ENCODE measurements at regions not wholly inside any gene's neighbourhood (a gene's known extent, or its start where the extent isn't known, plus 50 kb on each side); places are given as distances from the start of the nearest gene placed in this dataset.
"Not testable (repeated sequence)": the region's sequence is repeated elsewhere in the genome, so short reads cannot be mapped to it uniquely, and the experiment has no call there.

- no peak for DNase-seq (ENCODE audit: low read depth in 4 of 4, low spot score in 2 of 4)
These were observed 128.8 kb downstream of the SLC24A2 start for GRCh38 chr9:19660019-19660418.

- DNase-seq (ENCODE audit: low read depth in 4 of 4, low spot score in 2 of 4) = no peak
These were observed 132.1 kb downstream of the SLC24A2 start for GRCh38 chr9:19656704-19657103.

- DNase-seq (ENCODE audit: low read depth in 4 of 4, low spot score in 2 of 4) = no peak
These were observed 137.2 kb downstream of the SLC24A2 start for GRCh38 chr9:19651681-19652080.

DNA sequence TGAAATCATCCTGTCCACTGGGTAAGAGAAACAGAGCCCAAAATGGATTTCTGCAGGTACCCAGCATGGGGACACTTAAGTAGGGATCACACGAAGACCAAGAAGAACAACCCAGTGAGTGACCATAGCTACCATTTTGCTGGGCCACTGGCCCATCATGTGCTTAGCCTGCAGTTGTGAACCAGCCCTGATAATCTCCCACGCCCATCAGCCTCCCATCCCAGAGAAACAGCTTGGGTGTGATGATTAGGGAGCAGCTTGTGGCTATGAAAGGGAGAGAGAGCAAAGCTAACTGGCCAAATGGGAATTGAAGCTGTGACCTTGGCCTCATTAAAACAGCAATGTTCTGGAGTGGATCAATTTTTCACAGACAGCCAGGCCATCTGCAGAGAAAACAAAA is 138.5 kb downstream of the SLC24A2 start:
- DNase-seq (ENCODE audit: low read depth in 4 of 4, low spot score in 2 of 4) = no peak

GRCh38 chr9:19649336-19650041 is 139.3 kb downstream of the SLC24A2 start:
- no peak for DNase-seq (ENCODE audit: low read depth in 4 of 4, low spot score in 2 of 4)

DNA sequence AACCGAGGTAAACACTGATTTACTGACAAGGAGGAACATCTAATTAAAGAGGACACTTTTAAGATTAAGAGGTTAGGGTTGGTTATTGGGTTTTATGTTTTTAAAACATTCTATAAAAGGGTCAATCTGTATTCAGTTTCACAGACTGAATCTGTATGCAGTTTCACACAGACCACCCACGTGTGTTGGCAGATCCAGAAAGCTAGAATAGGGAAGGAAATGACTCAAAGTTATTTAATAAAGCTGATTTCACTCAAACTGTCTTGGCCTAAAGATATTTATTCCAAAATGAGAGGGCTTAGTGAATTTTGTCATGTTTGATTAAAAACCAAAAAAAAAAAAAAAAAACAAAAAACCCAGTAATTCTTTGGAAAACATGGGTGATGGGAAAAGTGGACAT is 140.2 kb downstream of the SLC24A2 start:
- DNase-seq (ENCODE audit: low read depth in 4 of 4, low spot score in 2 of 4) = no peak

- no peak for DNase-seq (ENCODE audit: low read depth in 4 of 4, low spot score in 2 of 4)
These were observed 145.0 kb downstream of the SLC24A2 start for GRCh38 chr9:19643875-19644274.

- DNase-seq (ENCODE audit: low read depth in 4 of 4, low spot score in 2 of 4) = no peak
These were observed 146.6 kb downstream of the SLC24A2 start for GRCh38 chr9:19642256-19642655.

GRCh38 chr9:19641046-19641445 is 147.8 kb downstream of the SLC24A2 start:
- DNase-seq (ENCODE audit: low read depth in 4 of 4, low spot score in 2 of 4) = no peak

GRCh38 chr9:19640014-19640413 is 148.8 kb downstream of the SLC24A2 start:
- no peak for DNase-seq (ENCODE audit: low read depth in 4 of 4, low spot score in 2 of 4)

DNA sequence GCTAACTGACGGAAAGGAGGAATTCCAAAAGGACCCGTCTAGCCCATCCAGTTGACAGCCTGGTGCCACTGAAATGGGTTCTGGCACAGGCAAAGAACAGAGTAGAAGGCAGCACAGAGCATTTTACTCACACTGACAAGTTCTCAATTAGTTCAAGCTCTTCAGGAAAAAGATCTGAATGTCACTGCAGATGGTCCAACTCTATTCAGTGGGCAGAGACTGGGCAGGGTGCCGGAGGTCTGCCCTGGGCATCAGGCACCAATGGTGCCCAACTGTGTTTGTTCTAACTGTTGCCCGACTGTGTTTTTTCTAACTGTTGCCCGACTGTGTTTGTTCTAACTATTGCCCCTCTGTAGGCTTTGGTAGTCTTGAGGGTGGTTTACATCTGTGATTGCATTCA is 151.8 kb downstream of the SLC24A2 start:
- no peak for DNase-seq (ENCODE audit: low read depth in 4 of 4, low spot score in 2 of 4)

GRCh38 chr9:19634881-19635280 is 154.0 kb downstream of the SLC24A2 start:
- DNase-seq (ENCODE audit: low read depth in 4 of 4, low spot score in 2 of 4) = no peak

- no peak for DNase-seq (ENCODE audit: low read depth in 4 of 4, low spot score in 2 of 4)
These were observed 157.7 kb downstream of the SLC24A2 start for GRCh38 chr9:19631181-19631580.

- DNase-seq (ENCODE audit: low read depth in 4 of 4, low spot score in 2 of 4) = no peak
These were observed 158.1 kb downstream of the SLC24A2 start for GRCh38 chr9:19630760-19631159.

DNA sequence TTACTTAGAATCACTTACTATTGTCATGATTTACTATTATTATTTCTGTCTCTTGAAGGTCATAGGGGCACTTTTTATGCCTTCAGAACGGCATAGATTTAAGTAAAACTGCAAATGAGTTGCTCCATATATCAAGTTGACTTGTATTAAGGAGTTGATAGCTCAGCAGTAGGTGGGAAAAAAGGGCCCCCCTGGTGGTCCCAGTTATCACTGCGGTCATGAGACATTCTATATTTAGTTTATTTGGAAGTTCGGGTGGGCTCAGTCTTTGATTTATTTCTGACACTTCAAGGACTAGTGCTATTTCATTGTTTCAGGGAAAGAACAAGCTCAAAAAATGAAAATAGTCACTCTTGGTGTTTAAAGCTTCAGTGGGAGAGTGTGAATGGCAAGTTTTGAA is 159.3 kb downstream of the SLC24A2 start:
- DNase-seq (ENCODE audit: low read depth in 4 of 4, low spot score in 2 of 4) = no peak

- DNase-seq (ENCODE audit: low read depth in 4 of 4, low spot score in 2 of 4) = not testable (repeated sequence)
These were observed 163.4 kb downstream of the SLC24A2 start for GRCh38 chr9:19625426-19625825.

- no peak for DNase-seq (ENCODE audit: low read depth in 4 of 4, low spot score in 2 of 4)
These were observed 164.3 kb downstream of the SLC24A2 start for GRCh38 chr9:19624519-19624918.

DNA sequence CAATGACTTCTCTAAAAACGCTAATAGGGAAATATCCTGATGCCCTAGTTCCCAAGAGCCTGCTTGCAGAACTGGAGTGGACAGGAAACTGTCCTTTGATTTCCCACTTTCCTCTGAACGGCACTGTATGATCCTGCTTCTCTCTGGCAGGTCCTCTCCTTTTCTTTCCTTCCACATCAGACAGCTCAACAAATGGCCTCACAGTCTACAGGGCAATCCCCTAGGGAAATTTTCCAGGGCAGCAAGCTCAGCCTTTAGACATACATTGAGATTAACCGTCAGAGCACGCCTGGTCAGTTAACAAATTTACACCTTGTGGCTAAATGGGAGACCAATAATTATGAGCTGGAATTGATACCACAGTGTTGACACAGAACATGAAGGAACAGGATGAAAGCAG is 164.9 kb downstream of the SLC24A2 start:
- no peak for DNase-seq (ENCODE audit: low read depth in 4 of 4, low spot score in 2 of 4)

DNA sequence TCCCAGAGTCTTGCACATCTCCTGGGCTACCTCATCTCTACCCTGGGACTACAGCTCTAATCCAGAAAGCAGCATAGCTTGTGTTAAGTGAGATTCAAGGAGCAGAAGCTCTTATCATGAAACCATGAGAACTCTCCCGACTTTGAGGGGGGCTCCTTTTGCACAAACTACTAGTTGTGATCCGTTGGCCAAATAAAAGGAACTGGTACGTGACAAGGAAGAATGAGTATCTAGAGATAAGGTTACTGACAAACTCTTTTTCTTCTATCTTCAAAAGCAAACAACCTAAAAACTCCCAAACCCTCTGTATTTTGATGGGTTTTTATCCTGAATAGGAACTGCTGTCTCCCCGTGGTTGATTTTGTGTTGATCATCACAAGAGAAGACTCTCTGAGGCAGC is 168.5 kb downstream of the SLC24A2 start:
- DNase-seq (ENCODE audit: low read depth in 4 of 4, low spot score in 2 of 4) = no peak

DNA sequence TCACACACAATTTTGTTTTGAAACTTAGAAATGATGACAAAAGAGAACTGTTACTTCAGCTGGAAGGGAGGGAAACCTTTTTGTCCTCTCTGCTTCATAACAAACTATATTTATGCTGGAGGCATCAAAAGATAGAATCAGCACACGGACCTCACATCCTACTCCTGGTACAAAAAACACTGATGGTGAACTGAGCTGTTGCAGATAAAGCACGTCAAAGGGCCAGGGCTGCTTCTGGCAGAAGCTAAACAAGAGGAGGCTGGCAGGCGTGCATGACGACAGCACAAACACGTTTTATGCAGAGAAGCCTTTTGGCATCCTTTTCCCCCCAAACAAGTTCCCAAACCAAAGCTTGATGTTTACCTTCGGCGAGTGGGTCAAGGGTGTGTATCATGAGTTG is 169.6 kb downstream of the SLC24A2 start:
- no peak for DNase-seq (ENCODE audit: low read depth in 4 of 4, low spot score in 2 of 4)

GRCh38 chr9:19618816-19619215 is 170.0 kb downstream of the SLC24A2 start:
- DNase-seq (ENCODE audit: low read depth in 4 of 4, low spot score in 2 of 4) = no peak

DNA sequence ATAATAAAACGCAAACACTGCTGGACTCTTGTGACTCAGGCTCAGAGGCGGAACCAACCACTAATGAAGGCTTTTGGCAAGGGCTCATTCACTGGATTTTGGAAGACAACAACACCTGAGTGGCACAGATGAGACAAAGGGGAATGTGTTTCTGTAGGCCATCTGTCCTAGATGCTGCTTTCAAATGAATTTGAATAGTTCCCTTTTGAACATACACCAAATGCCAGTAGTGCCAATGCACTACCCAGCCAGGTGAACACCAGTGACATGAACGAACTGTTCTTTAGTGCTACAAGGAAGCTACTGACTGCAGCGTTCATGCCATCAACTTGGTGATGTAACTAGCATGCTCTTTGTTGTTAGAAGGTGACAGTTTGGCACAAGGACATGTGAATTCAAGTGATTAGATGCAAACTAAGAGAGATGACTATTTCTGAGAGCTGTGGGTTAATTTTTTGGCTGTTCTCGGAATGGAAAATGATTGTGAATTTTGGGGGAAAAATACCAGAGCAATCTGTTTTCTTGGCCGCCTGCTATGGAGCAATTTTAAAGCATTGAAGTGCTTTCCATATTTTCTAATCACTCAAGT is 173.7 kb downstream of the SLC24A2 start:
- no peak for DNase-seq (ENCODE audit: low read depth in 4 of 4, low spot score in 2 of 4)

- DNase-seq (ENCODE audit: low read depth in 4 of 4, low spot score in 2 of 4) = no peak
These were observed 174.5 kb downstream of the SLC24A2 start for GRCh38 chr9:19614294-19614693.
